Caco-2 (cell line): ENCODE measurements at regions not wholly inside any gene's neighbourhood (a gene's known extent, or its start where the extent isn't known, plus 50 kb on each side); places are given as distances from the start of the nearest gene placed in this dataset.
"Not testable (repeated sequence)": the region's sequence is repeated elsewhere in the genome, so short reads cannot be mapped to it uniquely, and the experiment has no call there.

Experiments
- BruUV-seq: library from RNA; stranded (reverse); fragments of 400-500 nt; replicated peaks from 2 replicates; lab custom pipeline; 2021; lab: Mats Ljungman, UMichigan
- CTCF ChIA-PET: fragments of 300-600 bp; sonication (Branson Sonifier 250); formaldehyde crosslinking; loops from one replicate; lab custom pipeline; 2022; ENCODE audit warnings: antibody characterized with exemption; lab: Charles Lee
- POLR2A ChIA-PET: fragments of 300-600 bp; sonication (Branson Sonifier 250); formaldehyde crosslinking; loops from one replicate; lab custom pipeline; 2022; ENCODE audit warnings: antibody characterized with exemption; lab: Charles Lee
- DNase-seq, 2 experiments: peaks; one replicate each; pipeline versions ENCODE4 v3.0.0 to v3.0.0-alpha.2; 2020 to 2022
- H3K27me3 ChIP-seq: replicated peaks from 2 replicates; pipeline ENCODE4 v1.6.0; 2011; ENCODE audit warnings: low read length; ENCODE audit not compliant: control insufficient read depth, insufficient read depth
- H3K36me3 ChIP-seq: 2 replicates; pipeline ENCODE4 v1.5.1; 2011; ENCODE audit warnings: low read length; ENCODE audit not compliant: control insufficient read depth, insufficient read depth
- H3K4me1 ChIP-seq: fragments of 250-450 bp; sonication (Bioruptor Pico); 2 replicates; pipeline ENCODE4 v1.5.1; 2020; ENCODE audit warnings: mild to moderate bottlenecking
- H3K4me3 ChIP-seq: 2 replicates; pipeline ENCODE4 v1.5.1; 2011; ENCODE audit warnings: low read depth, mild to moderate bottlenecking, control low read depth, low read length
- H3K9me3 ChIP-seq: fragments of 250-450 bp; sonication (Bioruptor Pico); 2 replicates; pipeline ENCODE4 v1.5.1; 2020; ENCODE audit warnings: mild to moderate bottlenecking, moderate library complexity
- H3K27ac Mint-ChIP-seq: one replicate; pipeline ENCODE4 v1.8.0; 2022; ENCODE audit warnings: mixed read lengths; ENCODE audit not compliant: unreplicated experiment
- H3K27me3 Mint-ChIP-seq: one replicate; pipeline ENCODE4 v1.8.0; 2022; ENCODE audit warnings: mixed read lengths; ENCODE audit not compliant: insufficient read depth, unreplicated experiment
- H3K36me3 Mint-ChIP-seq: one replicate; pipeline ENCODE4 v1.8.0; 2022; ENCODE audit warnings: mild to moderate bottlenecking, mixed read lengths; ENCODE audit not compliant: insufficient read depth, unreplicated experiment
- H3K4me1 Mint-ChIP-seq: one replicate; pipeline ENCODE4 v1.8.0; 2022; ENCODE audit warnings: low read depth, mixed read lengths; ENCODE audit not compliant: unreplicated experiment
- H3K4me3 Mint-ChIP-seq: one replicate; pipeline ENCODE4 v1.8.0; 2022; ENCODE audit warnings: mild to moderate bottlenecking, moderate library complexity, mixed read lengths; ENCODE audit not compliant: unreplicated experiment
- H3K9me3 Mint-ChIP-seq: one replicate; pipeline ENCODE4 v1.8.0; 2022; ENCODE audit warnings: mixed read lengths; ENCODE audit not compliant: unreplicated experiment
- intact Hi-C: fragments of 100-400 bp; cut with micrococcal nuclease; formaldehyde crosslinking; loops from one replicate; pipeline ENCODE4 v1.10.0; 2022; ENCODE audit not compliant: unreplicated experiment
- TF ChIP-seq, protein P1 (sequence below), 2 experiments: fragments of 200-600 bp in 1 of 2; IDR thresholded peaks; 1 replicate in 1 of 2; 2 replicates in 1 of 2; pipeline versions ENCODE4 v1.5.1 to v1.8.0; 2011 to 2022; ENCODE audit warnings: antibody characterized with exemption in 1 of 2, control low read depth in 1 of 2, inconsistent platforms in 1 of 2, low read depth in 1 of 2, low read length in 1 of 2, mild to moderate bottlenecking in 1 of 2, moderate library complexity in 1 of 2; ENCODE audit not compliant: insufficient read depth in 1 of 2, severe bottlenecking in 1 of 2, unreplicated experiment in 1 of 2

DNA sequence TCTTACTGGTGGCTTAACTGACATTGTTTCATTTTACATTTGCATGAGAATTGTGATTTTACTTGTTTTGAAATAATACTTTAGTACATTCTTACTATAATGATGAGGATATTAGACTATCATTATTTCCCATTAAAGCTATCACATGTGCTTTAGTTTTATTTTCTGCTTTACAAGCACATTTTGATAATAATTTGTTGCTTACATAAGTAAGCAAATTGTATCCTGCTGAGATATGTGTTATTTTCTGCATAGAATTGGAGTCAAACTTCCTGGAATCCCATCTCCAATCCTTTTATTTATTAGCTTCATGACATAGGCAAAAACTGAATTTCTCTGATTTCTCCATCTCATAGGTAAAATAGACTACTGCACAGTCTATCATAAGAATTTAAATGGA is 847.4 kb downstream of the DIPK2A start:
- H3K4me1 Mint-ChIP-seq = no peaks in the 10 kb centered on the region
- BruUV-seq = no TSS peak
- H3K27me3 ChIP-seq = no peaks in the 10 kb centered on the region
- peaks cover 3% of the 10 kb centered on the region for H3K27me3 Mint-ChIP-seq
- H3K9me3 ChIP-seq = no peaks in the 10 kb centered on the region
- H3K36me3 Mint-ChIP-seq = no peaks in the 10 kb centered on the region
- H3K27ac Mint-ChIP-seq = no peak overlapping the region
- H3K4me3 Mint-ChIP-seq = no peak overlapping the region
- H3K4me3 ChIP-seq = no peak overlapping the region
- no peak for DNase-seq
- TF ChIP-seq, protein P1, sequence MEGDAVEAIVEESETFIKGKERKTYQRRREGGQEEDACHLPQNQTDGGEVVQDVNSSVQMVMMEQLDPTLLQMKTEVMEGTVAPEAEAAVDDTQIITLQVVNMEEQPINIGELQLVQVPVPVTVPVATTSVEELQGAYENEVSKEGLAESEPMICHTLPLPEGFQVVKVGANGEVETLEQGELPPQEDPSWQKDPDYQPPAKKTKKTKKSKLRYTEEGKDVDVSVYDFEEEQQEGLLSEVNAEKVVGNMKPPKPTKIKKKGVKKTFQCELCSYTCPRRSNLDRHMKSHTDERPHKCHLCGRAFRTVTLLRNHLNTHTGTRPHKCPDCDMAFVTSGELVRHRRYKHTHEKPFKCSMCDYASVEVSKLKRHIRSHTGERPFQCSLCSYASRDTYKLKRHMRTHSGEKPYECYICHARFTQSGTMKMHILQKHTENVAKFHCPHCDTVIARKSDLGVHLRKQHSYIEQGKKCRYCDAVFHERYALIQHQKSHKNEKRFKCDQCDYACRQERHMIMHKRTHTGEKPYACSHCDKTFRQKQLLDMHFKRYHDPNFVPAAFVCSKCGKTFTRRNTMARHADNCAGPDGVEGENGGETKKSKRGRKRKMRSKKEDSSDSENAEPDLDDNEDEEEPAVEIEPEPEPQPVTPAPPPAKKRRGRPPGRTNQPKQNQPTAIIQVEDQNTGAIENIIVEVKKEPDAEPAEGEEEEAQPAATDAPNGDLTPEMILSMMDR (IDR thresholded peaks at IDR 0.05; ENCODE audit: insufficient read depth in 1 of 2, low read depth in 1 of 2, low read length in 1 of 2, severe bottlenecking in 1 of 2, unreplicated experiment in 1 of 2) = no peak
- no peaks in the 10 kb centered on the region for H3K4me1 ChIP-seq
- H3K9me3 Mint-ChIP-seq = no peaks in the 10 kb centered on the region
- intact Hi-C loops = no loop called here
- CTCF ChIA-PET = no interaction called here
- no peaks in the 10 kb centered on the region for H3K36me3 ChIP-seq
- POLR2A ChIA-PET = no interaction called here

- H3K36me3 ChIP-seq, DNase-seq, H3K4me1 ChIP-seq, H3K36me3 Mint-ChIP-seq, H3K9me3 Mint-ChIP-seq, H3K4me1 Mint-ChIP-seq, CTCF ChIA-PET, BruUV-seq, H3K4me3 Mint-ChIP-seq, H3K4me3 ChIP-seq, H3K27me3 Mint-ChIP-seq, intact Hi-C loops, H3K27ac Mint-ChIP-seq, H3K27me3 ChIP-seq, POLR2A ChIA-PET, H3K9me3 ChIP-seq: not testable (repeated sequence)
These were observed 848.6 kb downstream of the DIPK2A start for GRCh38 chr3:144820232-144820631.

- Mint-ChIP-seq H3K36me3 (no peaks in the 10 kb centered on the region), H3K4me1 (no peaks in the 10 kb centered on the region), H3K27ac (no peak overlapping the region), H3K4me3 (no peak overlapping the region), H3K9me3 (no peaks in the 10 kb centered on the region), H3K27me3 (no peaks in the 10 kb centered on the region)
- intact Hi-C loops = no loop called here
- Histone ChIP-seq H3K4me1 (no peaks in the 10 kb centered on the region), H3K4me3 (no peak overlapping the region), H3K9me3 (no peaks in the 10 kb centered on the region), H3K27me3 (no peaks in the 10 kb centered on the region), H3K36me3 (no peaks in the 10 kb centered on the region)
- POLR2A ChIA-PET = no interaction called here
- no TSS peak for BruUV-seq
- no peak for DNase-seq
- TF ChIP-seq, protein P1 (IDR thresholded peaks at IDR 0.05; ENCODE audit: insufficient read depth in 1 of 2, low read depth in 1 of 2, low read length in 1 of 2, severe bottlenecking in 1 of 2, unreplicated experiment in 1 of 2) = no peak
- CTCF ChIA-PET = no interaction called here
These were observed 849.1 kb downstream of the DIPK2A start for GRCh38 chr3:144820726-144821125.

DNA sequence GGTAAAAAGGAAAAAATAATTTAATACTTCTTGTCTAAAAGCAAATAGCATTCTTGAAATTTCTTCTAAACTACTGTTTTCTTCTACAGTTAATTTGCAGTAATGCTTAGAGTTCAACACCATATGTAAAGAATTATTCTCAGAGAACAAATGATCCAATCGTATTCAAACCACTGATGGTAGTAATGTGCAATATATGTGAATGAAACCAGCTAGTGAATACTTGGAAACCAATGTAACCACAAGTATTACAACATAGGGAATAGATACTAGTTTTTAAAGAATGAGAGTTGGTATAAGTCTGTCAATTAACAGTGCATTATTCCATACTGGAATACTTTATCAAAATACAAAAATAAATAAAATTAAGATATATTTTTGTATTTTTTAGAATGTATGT is 850.0 kb downstream of the DIPK2A start:
- Histone ChIP-seq H3K4me1 (no peaks in the 10 kb centered on the region), H3K4me3 (no peak overlapping the region), H3K9me3 (no peaks in the 10 kb centered on the region), H3K27me3 (no peaks in the 10 kb centered on the region), H3K36me3 (no peaks in the 10 kb centered on the region)
- TF ChIP-seq, protein P1 (IDR thresholded peaks at IDR 0.05; ENCODE audit: insufficient read depth in 1 of 2, low read depth in 1 of 2, low read length in 1 of 2, severe bottlenecking in 1 of 2, unreplicated experiment in 1 of 2) = no peak
- H3K4me3 Mint-ChIP-seq = no peak overlapping the region
- no peak for DNase-seq
- BruUV-seq = no TSS peak
- CTCF ChIA-PET = no interaction called here
- no peaks in the 10 kb centered on the region for H3K36me3 Mint-ChIP-seq
- POLR2A ChIA-PET = no interaction called here
- H3K27ac Mint-ChIP-seq = no peak overlapping the region
- intact Hi-C loops = no loop called here
- no peaks in the 10 kb centered on the region for H3K27me3 Mint-ChIP-seq
- no peaks in the 10 kb centered on the region for H3K4me1 Mint-ChIP-seq
- no peaks in the 10 kb centered on the region for H3K9me3 Mint-ChIP-seq
